Upper lobe of left lung (tissue), 4 donors: ENCODE measurements at regions not wholly inside any gene's neighbourhood (a gene's known extent, or its start where the extent isn't known, plus 50 kb on each side); places are given as distances from the start of the nearest gene placed in this dataset.

Experiments
- POLR2A ChIP-seq, 4 donors: fragments of 450-650 bp; IDR thresholded peaks; one replicate each; pipeline ENCODE4 v1.5.1; 2016 to 2017; ENCODE audit warnings: antibody characterized with exemption in 4 of 4, mild to moderate bottlenecking in 2 of 4
- POLR2AphosphoS5 ChIP-seq, 2 donors: sonication (generic); formaldehyde crosslinking; IDR thresholded peaks; one replicate each; pipeline ENCODE4 v1.5.1; 2017; ENCODE audit warnings: antibody characterized with exemption in 2 of 2

DNA sequence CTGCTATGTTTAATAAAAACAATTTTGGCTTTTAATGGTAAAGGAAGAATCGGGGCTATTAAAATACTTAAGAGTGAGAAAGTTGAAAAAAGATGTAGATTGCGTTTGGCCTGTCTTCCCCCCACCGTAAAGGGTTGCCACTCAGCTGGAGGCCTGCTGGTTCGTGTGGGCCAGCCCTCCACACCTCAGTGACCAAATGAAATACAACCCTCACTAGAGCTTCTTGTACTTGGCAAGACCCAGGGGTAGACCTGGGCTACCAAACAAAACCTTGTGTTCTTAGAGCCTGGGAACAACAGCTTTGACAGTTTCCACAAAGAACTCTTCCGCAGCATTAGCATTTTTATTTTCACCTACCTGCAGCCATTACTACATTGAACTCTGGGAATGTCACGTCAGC lies 152.8 kb upstream of the PABPC3 start:
- no peak for TF ChIP-seq POLR2A (IDR thresholded peaks at IDR 0.05)
- no peak for TF ChIP-seq POLR2AphosphoS5 (IDR thresholded peaks at IDR 0.05)
